Hematopoietic multipotent progenitor cell treated with erythropoietin and hydrocortisone succinate and interleukin-3 and kit ligand, for 6 days (in vitro differentiated cells): ENCODE measurements at regions not wholly inside any gene's neighbourhood (a gene's known extent, or its start where the extent isn't known, plus 50 kb on each side); places are given as distances from the start of the nearest gene placed in this dataset.

Source experiments
- DNase-seq: peaks from one replicate; pipeline ENCODE4 v3.0.0-alpha.2; 2015

DNA sequence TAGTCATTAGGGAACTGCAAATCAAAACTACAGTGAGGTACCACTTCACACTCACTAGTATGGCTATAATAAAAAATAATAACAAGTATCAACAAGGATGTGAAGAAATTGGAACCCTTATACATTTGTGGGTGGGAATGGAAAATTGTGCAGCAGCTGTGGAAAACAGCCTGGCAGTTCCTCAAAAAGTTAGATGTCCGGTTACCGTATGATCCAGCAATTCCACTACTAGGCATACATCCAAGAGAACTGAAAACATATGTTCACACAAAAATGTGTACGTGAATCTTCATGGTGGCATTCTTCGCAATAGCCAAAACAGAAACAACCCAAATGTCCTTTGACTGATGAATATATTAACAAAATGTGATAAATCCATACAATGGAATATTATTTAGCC lies 187.9 kb upstream of the LYSMD4 start:
- no peak for DNase-seq

DNA sequence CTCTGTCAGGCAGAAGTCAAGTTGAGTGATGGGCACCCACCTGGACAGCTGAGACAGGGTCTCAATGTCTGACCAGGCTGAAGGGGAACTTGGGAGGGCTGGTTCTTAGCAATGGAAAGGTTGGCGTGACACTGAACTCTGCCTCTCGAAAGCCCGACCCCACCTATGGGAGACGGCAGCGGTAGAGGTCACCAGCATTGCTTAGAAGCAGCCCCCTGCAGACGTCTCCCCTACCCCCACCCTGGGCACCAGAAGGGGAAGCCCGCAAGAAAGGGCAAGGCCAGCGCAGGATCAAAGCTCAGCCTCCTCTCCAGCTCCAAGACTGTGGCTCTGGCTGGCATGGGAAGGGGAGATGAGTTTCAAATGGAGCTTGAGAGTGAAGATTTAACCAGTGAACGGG lies 184.8 kb upstream of the LYSMD4 start:
- no peak for DNase-seq

DNA sequence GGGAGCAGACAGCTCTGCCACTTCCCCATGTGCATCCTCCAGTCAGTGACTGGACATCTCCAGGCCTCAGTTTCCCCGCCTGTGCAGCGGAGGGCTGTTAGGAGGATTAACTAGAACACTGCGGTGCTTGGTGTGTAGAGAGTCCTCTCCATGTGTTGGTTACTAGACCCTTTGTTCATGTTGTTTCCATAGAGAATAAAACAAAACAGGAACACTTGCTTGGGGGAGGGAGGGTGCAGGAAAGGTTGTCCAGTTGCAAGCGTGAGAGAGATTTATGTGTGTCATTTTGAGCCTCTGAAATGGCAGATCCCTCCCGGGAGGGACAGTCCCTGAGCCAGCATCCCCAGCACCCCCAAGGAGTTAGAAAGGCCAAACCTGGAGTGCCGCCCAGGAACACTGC lies 184.0 kb upstream of the LYSMD4 start:
- DNase-seq, result no peak

DNA sequence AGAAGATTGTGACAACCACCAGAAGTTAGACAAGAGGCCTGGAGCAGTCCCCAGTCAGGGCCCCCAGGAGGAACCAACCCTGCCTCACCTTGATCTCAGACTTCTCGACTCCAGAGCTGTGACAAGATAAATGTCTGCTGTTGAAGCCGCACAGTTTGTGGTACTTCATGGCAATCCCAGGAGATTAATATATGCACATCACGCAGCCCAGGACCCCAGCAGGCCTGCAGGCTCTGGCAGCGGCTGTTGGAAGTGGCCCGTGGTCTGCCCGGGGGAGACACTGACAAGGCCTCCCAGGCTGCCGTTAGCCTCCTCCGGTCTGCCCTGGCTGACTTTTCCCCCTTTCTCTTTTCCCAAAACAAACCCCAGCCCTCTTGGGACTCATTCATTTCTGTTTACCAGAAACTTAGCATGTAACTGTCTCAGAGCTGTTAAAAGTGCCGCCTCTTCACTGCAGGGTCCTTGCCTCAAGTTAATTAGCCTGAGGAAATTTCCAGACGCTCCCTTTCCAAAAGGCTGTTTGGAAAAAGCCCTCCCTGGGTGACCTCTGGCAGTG lies 183.5 kb upstream of the LYSMD4 start:
- DNase-seq, result no peak

DNA sequence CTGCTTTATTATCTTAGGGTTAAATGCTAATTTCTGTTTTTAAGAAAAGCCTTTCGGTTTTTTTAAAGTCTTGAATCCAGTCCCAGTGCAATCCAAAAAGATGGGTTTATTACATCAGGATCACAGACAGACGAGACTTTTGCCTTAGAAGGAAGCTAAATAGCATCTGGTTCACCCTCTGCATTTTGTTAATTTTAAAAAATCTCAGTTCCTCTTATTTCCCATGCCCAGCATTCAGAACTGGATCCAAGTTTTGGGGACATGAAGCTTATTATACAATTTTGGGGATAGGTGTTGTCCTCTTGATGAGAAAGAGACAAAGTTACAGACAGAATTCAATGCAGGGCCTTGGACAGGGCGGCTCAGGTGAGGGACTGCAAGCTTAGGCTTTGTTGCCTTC lies 181.5 kb upstream of the LYSMD4 start:
- DNase-seq, result no peak

DNA sequence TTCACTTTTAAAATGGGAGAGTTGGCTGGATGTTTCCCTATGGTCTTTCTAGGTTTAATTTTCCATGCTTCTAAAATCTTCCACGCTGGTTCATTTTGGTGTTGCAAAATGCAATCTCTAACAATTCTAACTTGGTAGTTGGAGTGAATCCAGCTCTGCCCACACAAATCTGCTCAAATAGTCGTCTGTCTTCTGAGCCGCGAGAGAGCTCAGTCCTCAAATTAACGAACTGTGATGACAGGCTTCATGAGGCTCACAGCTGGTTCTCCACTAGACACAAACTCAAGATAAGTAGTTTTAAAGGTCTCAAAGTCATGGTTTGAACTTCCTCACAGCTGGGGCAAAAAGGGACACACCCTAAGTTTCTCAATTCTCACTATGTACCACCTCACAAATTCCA lies 178.6 kb upstream of the LYSMD4 start:
- DNase-seq, result peak; percentile 20

DNA sequence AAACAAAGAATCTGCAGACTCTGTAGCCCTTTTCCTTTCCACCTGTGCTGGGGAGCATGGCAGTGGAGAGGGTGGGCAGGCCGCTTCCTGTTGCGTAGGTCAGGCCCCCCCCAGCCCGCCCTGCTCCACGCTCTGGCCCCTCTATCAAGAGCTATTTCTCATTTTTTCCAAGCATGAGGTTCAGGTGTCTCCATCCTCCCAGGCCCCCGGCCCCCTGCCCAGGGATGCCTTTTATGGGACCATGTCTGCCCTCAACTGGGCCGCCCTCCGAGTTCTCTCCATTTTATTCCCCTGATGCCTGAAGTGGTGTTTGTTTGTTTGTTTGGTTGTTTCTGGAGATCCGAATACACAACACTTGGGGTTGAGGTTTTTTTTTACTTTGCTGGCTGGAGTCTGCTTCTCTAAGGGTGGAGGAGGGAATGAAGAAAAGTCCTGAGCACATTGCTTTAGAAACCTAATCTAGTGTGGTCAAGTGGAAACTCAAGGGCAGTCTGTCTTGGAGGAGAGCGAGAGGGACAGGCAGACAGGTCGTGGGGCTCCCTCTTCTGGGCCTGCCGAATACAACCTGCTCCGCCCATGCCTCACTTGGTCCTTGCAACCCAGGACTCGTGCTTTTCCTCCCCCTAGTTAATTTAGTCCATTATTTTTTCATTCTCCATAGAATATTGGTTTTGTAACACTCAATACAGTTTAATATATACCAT lies 176.5 kb upstream of the LYSMD4 start:
- DNase-seq, result peak; percentile 37

DNA sequence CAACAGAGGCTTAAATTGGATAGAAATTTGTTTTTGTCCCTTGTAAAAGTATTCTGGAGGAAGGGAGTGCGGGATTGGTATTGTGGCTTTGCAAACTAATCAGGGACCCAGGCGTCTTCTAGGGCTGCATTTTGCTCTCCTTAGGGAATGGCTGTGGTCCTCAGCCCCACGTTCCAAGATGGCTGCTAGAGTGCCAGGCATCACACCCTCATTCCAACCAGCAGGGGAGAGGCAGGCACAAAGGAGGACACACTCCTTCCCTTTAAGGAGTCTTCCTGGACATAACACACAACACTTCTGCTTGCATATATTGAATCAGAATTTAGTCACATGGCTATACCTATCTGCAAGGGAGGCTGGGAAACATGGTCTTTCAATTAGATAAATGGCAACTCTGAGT lies 174.5 kb upstream of the LYSMD4 start:
- no peak for DNase-seq

DNA sequence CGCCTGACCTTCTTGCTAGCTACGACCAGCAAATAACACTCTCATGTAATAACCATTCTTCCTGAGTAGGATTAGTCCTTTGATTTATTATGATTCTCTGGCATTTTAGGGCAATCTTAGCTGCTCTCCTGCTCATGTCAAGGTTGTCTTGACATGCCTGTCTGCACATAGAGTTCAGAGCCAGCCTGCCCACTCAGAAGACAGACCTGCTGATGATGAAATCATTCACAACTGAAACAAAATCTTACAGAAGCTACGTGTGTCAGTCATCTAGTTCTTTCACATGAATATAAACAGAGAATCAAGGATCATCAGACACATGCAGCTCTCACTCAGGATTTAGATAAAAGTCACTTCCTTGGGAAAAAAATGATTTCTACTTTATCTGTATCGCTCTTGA lies 173.6 kb upstream of the LYSMD4 start:
- no peak for DNase-seq

DNA sequence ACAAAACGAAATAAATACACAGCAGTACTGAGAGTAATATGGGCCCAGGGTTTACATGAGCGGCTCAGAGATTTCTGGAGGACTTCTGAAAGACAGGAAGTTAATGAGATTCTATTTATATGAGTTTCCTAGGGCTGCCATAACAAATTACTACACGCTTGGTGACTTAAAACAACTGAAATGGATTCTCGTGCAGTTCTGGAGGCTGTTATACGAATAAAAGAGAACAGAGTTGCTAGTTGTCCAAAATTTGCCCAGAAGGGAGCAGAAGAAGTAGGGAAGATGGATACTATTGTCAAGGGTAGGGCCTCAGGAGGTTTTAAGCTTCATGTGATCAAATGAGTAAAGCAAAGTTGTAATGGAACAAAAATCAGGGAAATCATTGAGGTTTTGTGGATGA lies 173.1 kb upstream of the LYSMD4 start:
- no peak for DNase-seq

DNA sequence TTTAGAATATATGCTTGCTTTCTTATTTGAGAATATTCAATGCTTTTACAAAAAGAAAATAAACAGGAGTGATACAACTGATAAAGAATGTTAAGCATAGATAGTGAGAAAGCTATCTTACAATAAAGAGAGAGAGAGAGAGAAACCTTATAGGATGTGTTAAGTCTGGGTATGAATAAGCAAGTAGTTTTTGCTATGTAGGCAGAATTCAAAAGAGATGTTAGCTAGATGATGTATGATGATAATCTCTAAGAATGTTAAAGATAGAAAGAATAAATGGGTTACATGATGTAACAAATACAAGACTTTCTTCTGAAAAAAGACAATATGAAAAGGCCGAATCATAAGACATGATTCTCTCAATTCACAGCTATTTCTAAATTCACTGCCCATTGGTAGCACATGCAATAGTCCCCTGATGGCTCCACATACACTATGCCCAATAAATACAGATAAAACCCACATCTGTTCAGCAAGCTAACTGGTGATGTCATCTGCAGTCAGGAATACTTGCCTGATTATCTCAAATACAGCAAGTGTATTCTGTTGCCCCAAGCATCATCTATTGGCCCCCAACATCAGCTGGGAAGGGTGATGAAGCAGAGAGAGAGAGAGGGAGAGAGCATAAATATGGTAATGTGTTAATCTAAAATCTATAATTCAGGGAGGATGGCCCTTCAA lies 169.2 kb upstream of the LYSMD4 start:
- no peak for DNase-seq

DNA sequence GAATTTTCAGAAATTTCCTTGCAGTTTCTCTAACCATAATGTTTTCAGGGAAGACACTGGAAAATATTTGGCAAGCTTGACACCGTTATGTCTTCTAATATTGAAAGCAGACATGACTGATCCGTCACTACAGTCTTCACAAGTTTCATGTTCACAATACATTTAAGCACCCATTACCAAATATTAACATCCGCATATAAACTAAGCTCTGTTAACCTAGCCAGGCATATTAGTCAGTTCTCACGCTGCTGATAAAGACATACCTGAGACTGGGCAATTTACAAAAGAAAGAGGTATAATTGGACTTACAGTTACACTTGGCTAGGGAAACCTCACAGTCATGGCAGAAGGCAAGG lies 162.7 kb upstream of the LYSMD4 start:
- DNase-seq, result no peak

DNA sequence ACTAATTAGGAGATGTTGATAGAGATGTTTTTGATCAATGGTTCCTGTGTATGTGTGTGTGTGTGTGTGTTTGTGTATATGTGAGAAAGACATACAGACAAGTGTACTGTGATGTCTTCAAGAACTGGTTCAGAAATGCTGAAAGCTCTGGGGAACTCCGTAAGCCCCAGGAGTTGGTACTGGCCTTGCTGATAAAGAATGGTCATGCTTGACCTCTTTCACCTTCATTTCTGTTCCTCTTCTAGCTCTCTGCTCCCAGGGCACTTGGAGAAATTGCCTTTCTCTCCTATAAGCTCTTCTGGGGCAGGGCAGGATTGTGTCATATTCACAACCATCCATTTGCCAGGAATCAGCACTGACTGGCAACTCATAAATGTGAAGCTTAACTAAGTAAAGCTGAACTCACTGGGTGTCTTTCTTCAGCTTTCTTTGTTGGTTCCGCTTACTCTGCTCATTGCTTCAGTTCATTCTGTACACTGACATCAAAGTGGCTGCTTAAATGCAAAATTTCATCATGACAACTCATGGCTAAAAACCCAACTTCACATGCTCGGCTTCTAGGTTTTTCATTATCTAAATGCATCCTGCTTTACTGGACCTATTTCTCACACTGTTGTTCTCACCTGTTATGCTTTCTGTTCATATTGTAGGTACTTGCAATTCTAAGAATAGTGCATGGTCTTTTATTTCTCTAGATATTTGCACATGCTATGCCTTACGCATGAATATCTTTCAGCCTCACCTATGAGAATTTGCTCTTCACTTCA lies 162.1 kb upstream of the LYSMD4 start:
- no peak for DNase-seq

DNA sequence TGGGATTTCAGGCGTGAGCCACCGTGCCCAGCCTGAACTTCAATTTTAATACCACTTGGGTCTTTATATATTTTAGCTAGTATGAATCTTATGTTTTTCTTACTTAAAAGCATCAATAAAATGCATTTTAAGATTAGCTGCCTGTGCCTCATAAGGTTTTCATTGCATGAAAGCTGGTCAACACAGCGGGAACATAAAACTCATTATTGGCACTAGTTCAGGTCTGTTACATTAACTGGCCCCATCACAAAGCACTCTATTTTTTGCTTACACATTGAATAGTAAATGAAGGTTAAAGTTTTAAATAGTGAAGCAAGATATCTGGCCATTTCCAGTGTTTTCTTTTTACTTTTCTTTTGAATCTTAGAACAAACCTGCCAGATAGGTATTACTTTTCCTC lies 145.6 kb upstream of the LYSMD4 start:
- DNase-seq, result no peak

DNA sequence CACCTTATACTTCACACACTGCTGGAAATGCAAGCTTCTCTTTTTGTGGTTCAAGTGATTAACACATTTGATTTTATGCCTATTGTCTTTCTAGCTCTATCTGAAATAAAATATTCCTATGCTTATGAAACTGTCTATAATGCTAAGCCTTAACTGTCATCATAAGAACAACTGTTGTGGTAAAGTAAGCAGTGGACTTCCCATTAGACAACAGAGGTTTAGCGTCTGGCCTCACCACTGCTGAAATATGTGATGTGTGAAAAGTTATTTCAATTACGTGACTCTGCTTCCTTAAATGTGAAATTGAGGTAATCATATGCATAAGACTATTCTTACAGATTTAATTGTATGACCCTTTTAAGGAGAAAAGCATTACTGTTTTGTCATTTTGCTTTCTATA lies 140.2 kb upstream of the LYSMD4 start:
- no peak for DNase-seq

DNA sequence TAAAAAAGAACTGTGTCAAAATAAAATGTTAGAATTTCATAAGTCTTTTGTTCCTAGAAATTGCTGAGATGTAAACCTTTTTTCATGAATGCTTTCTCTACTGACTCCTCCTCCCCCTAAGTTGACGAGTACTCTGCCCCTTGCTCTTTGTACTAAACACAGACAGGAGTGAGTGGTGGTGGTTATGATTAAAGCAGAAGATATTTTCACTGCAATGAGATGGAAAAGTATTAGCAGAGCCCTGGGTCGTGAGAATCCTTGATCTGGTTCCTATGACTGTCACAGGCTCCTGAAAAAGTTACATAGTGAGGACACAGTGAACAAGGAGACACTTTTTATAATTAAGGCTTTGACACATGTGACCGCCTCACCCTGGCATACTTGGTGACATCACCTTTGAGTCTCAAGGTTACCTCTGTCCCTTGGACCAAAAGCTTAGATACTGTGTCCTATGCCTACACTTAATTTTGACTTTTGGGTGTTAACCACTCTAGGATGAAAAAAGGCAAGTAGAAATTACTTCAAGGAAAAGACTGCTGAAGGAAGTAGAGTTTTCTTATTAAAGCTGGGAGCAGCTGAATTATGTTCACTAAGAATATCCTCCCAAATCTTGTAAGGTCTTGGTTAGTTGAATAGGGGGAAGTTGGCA lies 130.4 kb upstream of the LYSMD4 start:
- no peak for DNase-seq

DNA sequence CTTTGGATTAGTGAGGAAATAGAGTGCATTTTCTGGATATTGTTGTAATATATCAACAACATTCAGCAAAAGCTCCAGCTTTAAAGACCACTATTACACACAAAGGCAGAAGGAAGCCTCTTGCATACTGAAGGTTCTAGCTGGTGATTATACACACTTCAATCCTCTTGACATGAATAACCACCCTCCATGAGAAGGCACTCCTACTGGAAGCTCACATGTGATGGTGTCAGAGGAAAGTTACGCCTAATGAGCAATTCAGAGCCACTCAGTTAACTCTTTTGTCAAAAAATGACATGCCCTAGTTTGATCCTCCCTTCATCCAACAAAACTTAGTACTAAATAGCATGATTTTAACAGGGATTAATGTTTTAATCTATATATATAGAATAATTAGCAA lies 124.6 kb upstream of the LYSMD4 start:
- no peak for DNase-seq

DNA sequence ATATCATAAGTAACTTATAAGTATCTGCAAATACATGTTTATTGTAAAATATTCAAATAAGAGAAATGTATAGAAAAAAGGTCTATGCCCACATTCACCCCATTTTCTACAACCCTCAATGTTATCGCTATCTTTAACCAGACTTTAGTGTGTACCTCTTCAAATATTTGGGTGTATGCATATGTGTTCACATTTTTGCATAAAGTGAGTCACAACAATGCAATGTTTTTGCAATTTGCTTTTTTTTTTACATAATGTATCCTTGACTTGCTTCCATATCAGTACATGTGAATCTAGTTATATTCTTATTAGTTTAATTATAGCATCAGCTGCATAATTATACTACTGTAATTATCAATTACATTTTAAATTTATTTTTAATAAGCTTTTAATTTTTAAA lies 117.3 kb upstream of the LYSMD4 start:
- DNase-seq, result no peak

DNA sequence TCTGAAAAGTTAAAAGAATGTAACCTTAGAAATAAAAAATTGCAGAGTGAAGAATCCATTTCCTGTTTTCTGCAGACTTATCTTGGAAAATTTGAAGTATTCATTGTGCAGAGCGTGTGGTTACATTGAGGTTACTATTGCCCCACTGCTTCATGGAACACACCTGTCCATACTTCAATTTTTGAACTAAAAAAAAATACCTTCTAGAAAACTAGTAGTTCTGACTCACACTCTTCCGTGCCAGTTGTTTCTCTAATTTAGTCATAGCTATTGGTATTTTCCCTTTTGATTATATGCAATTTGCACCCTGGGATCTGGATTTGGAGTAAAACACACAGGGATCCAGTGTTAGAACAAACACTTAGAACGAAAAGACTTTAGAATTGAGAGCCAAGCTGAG lies 111.8 kb upstream of the LYSMD4 start:
- DNase-seq, result no peak

DNA sequence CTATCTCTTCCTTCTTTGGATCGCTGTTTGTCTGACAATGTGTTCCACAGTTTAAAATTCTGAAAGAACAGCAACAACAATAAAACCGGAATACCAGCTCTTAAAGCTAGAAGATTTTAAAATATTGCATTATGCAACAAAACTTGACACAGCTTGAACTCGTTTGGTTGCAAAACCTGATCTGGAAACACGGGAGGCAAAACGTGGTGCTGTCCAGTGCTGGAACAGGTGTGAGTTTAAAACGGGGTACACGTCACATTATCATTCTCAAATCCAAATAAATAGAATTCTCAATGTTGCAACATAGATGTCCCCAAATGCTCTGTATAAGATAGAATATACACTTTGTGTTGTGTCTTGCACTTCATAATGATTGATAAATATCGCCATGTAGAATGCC lies 110.9 kb upstream of the LYSMD4 start:
- DNase-seq, result no peak

DNA sequence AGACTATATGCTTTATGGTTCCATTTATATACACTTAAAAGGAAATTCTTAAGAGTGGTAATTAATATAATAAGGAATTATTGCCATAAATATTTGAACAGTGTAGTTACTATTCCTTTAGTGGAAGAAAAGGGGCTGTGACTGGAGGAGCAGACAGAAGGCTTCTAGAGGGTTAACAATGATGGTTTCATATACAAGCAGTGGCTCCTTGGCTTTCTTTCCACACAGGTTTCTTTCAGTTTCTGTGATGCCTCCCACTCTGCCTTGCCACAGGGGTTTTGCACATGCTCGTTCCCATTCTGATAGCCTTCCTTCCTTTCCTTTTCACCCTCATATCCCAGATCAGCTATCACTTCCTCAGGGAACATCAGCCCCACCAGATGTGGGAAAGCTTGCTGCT lies 108.8 kb upstream of the LYSMD4 start:
- DNase-seq, result no peak

DNA sequence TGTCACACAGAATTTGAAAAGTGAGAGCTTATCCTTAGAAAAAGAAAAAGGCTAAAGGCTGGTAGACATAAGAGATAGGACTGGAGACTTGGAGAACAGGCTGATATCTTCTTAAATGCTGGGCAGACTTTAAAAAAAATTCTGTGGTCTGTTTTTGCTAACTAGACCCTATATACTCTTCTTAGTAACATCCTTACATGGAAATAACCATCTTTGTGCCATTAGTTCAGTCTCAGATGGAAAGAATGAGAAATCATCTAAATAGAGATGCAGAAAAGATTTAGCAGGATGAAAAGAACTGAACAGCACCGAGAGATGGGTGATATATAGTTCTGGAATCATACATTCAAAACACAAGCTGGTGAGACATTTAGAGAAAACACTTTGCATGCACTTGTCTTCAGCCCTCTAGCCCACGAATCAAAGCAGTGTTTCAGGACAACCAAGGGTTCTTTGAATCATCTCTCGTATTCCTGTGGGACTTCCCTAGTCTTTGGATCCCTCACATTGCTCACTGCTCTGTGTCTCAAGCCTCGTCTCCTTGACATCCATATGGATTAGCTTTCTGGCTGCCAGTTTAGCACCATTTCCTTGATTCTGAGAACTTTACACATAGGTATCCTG lies 93.0 kb upstream of the LYSMD4 start:
- no peak for DNase-seq

DNA sequence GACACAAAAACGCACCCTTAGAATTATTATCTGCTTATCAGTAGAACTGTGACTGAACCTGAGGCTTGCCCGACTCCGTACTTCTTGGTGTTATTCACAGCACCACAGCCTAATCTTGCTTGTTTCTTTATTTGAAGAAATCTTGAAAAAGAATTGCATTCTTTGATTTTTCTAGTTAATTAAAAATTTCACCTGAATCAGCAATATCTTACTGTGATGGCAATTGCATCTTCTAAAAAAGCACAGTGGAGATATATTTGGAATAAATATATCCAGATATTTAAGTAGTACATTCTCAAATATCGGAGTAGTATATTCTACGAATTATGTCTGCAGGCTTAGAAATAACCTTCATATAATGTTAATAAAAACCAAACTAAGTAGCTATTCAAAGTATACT lies 90.1 kb upstream of the LYSMD4 start:
- DNase-seq, result no peak
